ENCODE measurements at regions not wholly inside any gene's neighbourhood (a gene's known extent, or its start where the extent isn't known, plus 50 kb on each side); places are given as distances from the start of the nearest gene placed in this dataset.
A peak's percentile ranks its signal among the peaks of the same experiment; 100 is the strongest.
"Not testable (repeated sequence)": the region's sequence is repeated elsewhere in the genome, so short reads cannot be mapped to it uniquely, and the experiment has no call there.

- DNase-seq: no peak
These were observed 384.0 kb downstream of the RPS24 start for GRCh38 chr10:78417425-78418370.

GRCh38 chr10:78419481-78420265, 386.0 kb downstream of the RPS24 start:
- no peak for DNase-seq

- DNase-seq: no peak
These were observed 387.5 kb downstream of the RPS24 start for GRCh38 chr10:78420946-78421735.

- DNase-seq: not testable (repeated sequence)
These were observed 390.4 kb downstream of the RPS24 start for GRCh38 chr10:78424050-78424449.

- DNase-seq: peak in 2 of 4 experiments; percentile 28 to 34
These were observed 391.1 kb downstream of the RPS24 start for GRCh38 chr10:78424723-78425122.

GRCh38 chr10:78426181-78426580, 392.5 kb downstream of the RPS24 start:
- no peak for DNase-seq

- no peak for DNase-seq
These were observed 393.9 kb downstream of the RPS24 start for GRCh38 chr10:78427497-78428031.

- DNase-seq: no peak
These were observed 394.9 kb downstream of the RPS24 start for GRCh38 chr10:78428579-78428978.

GRCh38 chr10:78429984-78430383, 396.3 kb downstream of the RPS24 start:
- DNase-seq: no peak

GRCh38 chr10:78432583-78432982, 398.9 kb downstream of the RPS24 start:
- no peak for DNase-seq

GRCh38 chr10:78433076-78433595, 399.5 kb downstream of the RPS24 start:
- peak in 3 of 4 experiments; percentile 9 to 42 (median 36) for DNase-seq

GRCh38 chr10:78433766-78434535, 400.3 kb downstream of the RPS24 start:
- peak; percentile 14 to 46 (median 26) for DNase-seq

- DNase-seq: no peak
These were observed 401.2 kb downstream of the RPS24 start for GRCh38 chr10:78434886-78435285.

GRCh38 chr10:78435484-78436221, 402.0 kb downstream of the RPS24 start:
- no peak for DNase-seq

- no peak for DNase-seq
These were observed 402.5 kb downstream of the RPS24 start for GRCh38 chr10:78436222-78436573.

GRCh38 chr10:78436706-78437406, 403.2 kb downstream of the RPS24 start:
- DNase-seq: no peak

- DNase-seq: no peak
These were observed 403.7 kb downstream of the RPS24 start for GRCh38 chr10:78437407-78437768.

GRCh38 chr10:78437998-78438906, 404.6 kb downstream of the RPS24 start:
- DNase-seq: peak in 2 of 4 experiments; percentile 19 to 24

All from suppressor macrophage (primary cell).